ENCODE measurements at regions not wholly inside any gene's neighbourhood (a gene's known extent, or its start where the extent isn't known, plus 50 kb on each side); places are given as distances from the start of the nearest gene placed in this dataset.
A peak's percentile ranks its signal among the peaks of the same experiment; 100 is the strongest.

DNA sequence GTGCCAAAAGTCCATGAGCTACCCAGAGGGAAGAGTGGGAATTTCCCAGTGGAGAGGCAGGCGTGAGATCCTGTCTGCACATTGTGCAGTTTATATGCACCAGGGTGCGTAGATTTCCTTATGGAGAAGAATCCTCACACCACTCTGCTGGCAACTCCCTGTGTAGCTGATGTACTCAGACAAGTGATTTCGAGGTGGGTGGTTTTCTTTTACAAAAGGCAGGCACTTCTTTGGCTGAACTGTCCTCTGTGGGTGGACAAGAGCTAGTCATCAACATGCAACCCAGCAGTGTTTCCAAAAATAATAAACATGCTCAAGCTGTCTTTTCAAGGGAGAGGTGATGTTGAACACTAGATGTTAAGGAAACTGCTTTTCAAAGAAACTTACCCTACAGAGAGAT lies 121.7 kb upstream of the NXT1 start:
- DNase-seq: no peak

- no peak for DNase-seq
These were observed 122.6 kb upstream of the NXT1 start for GRCh38 chr20:23227976-23228375.

- no peak for DNase-seq
These were observed 123.3 kb upstream of the NXT1 start for GRCh38 chr20:23227274-23227673.

DNA sequence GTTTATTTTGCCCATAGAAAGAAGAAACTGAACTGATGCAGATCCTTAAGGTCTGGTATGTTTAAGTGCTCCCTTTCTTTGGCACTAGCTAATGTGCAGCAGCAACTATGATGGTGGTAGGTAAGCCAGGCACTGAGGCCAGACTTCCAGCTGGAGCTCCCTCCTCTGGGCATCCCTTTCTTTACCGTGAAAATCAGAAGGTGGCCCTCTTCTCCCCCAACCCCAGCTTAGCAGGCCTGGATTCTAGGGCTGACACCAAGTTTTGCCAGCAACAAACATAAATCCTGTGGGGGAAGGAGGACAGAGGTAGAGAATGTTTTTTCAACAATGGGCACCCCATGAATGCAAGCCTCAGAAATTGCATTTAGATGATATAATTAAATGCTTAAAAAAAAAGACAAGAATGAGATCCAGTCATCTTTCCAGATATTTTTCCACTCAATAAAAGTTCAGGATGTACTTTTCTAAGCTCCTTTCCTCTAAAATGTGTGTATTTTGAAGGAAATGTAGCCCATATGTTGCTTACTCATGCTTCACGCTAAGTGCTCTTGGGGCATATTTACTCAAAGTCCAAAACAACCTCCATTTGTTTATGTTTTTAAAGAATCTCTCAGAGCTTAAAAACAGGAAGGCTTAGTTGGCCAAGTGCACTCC lies 123.9 kb upstream of the NXT1 start:
- DNase-seq: no peak

DNA sequence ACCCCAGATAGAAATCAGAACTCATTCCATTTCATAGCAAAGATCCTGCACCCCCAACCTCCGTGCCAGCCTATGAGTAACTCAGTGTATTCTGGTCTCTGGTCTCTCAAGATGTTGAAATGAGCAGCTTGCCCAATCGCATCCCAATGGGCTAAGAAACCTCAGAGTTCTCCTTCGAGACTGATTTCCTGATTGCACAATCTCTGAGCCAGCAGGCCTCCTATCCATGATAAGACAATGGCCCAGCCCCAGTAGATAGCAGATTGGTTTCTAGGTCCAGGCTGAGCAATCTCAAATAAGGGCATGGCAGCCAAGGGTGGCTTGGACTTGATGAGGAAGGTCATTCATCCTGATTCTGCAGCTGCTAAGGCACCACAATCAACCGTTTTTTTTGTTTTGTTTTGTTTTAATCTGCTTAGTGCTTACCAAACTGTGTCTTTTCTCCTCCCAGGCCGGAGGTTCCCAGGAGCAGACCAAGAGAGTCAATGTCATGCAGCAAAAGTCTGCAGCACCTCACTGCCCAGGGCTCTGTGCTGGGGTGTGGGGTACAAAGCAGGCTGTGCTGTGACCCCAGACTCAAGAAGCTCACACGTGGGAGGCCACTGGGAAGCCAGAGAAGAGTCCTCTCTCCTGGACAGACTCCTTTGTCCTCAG lies 125.1 kb upstream of the NXT1 start:
- peak; percentile 7 for DNase-seq

- DNase-seq: no peak
These were observed 125.8 kb upstream of the NXT1 start for GRCh38 chr20:23224806-23225205.

DNA sequence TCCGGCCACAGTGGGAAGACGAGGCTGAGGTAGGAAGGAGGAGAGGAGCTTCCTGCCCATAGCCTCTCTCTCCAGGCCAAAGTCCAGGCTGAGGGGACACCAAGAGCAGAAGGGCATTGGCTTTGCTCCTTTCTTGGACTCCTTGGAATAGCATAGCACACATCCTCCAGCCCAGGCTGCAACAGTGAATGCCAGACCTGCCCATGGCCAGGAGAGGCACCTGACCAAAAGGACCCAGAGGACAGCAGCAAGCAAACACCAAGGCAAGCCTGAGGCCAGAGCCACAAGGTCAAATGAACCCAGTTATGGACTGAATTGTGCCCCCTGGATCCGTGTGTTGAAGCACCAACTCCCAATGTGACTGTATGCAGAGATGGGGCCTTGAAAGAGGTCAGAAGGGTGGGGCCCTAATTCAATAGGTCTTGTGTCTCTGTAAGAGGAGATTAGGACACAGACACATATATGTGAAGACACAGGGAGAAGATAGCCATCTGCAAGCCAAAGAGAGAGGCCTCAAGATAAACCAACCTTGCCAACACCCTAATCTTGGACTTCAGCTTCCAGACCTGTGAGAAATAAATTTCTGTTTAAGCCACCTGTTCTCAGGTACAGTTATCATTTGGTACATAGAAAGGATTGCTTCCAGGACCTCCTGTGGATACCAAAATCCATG lies 126.5 kb upstream of the NXT1 start:
- DNase-seq: no peak

DNA sequence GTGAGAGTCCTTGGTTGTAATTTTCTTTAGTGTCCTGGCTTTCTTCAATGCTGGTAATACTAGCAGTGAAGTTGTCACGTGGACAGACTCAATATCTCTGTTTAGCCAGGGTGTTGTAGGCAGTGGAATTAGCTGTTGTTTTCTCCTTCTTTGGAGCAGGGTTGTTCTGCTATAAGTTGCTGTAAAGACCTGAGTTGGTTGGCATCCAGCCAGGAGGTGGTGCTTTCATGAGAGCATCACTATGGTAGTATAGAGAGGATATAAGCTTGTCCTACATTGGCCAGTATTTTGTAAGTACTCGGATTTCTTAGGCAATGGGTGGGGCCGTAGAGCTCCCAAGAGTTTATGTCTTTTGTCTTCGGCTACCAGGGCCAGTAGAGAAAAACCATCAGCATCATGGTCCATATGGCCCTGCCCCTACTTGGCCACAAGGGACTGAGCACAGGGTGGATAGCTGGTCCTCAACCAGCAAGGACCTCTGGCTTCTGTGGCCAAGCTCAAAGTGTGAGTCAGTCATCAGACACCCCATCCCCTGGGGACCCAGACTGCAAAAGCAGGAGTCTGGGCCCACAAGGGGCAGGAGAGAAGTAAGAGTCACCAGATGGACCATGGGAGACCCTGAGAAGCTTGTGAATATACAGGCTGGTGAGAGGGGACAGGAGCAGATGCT lies 127.9 kb upstream of the NXT1 start:
- no peak for DNase-seq

DNA sequence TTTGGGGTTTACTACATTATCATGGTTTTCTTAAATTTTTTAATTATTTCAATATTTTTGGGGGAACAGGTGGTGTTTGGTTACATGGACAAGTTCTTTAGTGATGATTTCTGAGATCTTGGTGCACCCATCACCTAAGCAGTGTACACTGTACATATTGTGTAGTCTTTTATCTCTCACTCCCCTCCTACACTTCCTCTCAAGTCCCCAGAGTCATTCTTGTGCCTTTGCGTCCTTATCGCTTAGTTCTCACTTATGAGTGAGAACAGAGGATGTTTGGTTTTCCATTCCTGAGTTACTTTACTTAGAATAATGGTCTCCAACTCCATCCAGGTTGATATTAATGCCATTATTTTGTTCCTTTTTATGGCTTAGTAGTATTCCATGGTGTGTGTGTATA lies 130.9 kb upstream of the CD93 start:
- DNase-seq: no peak

DNA sequence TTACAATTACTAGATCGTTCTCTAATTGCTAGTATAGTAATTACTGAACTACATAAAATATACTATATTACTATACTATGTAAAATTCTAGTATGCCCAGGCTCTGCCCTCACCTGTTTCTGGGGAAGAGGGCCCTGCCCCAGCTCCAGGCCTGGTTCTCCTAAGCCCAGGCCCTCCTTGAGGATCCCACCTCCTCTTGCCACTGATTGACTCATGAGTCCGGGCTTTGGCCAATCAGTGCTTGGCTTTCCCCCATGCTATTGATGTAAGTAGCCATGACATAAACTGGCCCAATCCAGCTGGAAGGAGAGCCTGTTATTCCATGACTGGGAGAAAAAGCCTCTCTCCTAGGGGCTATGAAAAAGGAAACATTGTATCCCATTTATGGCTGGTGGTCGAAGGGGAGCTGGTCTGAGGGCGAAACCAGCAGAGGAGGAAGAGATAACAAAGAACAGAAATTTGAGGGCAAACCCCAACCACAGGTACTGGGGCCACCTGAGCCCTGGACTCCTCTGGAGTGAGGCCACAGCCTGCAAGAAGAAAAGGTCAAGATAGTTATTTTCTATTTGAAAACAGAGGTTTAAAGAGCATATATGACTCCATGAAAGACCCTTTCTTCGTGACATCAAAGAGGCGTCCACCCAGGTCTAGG lies 129.3 kb upstream of the CD93 start:
- DNase-seq: no peak

DNA sequence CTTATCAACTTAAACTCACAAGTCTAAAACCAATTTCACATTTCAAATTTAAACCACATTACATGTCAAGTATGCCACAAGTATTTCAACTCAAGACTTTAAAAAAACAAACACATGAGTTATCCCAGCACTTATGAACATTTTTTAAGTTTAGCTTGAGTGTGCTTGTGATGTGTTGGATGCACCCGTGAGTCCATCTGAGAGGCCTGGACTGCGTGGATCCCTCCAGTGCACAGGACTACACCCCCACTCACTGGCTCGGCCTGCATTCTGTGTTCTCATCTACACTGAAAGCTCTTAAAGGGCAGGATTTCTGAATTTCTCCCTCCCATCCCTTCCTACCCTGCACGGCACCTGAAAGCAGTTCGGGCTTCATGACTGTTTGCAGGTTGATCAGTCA lies 128.8 kb upstream of the CD93 start:
- DNase-seq: no peak

GRCh38 chr20:23212464-23212995 lies 126.4 kb upstream of the CD93 start:
- DNase-seq: no peak

- DNase-seq: no peak
These were observed 125.9 kb upstream of the CD93 start for GRCh38 chr20:23212011-23212410.

- DNase-seq: no peak
These were observed 125.0 kb upstream of the CD93 start for GRCh38 chr20:23211164-23211563.

DNA sequence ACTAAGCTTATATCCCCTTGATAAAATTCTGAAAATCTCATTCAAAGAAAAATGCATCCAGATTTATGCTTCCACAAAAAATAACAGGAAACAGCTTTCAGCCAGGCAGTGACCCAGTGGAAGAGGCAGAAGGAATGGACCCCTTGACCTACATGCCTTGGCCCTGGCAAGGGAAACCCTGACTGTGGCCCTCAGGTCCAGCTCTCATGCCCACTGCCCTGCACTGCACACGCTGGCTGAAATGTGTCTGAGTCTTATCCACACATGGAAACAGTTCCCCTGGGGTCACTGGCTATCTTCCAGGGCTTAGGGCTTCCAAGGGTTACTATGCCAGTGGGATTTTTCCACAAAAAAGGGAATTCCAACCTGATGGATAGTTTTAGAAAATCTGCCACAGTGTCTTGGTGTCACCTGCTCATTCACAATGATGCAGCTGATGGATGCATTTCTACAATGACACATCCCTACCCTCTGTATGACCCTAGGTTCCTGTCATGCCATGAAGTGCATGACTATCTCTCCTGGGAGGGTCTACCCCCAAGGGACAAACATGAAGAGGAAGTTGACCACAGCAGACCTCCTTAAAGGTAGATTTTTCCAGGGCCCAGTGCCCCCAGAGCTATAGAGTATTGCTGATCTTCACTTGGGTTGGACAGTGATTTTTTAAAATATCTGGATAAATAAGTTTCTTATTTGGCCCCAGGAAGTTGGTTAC lies 121.9 kb upstream of the CD93 start:
- no peak for DNase-seq

GRCh38 chr20:23206995-23207394 lies 120.9 kb upstream of the CD93 start:
- no peak for DNase-seq

DNA sequence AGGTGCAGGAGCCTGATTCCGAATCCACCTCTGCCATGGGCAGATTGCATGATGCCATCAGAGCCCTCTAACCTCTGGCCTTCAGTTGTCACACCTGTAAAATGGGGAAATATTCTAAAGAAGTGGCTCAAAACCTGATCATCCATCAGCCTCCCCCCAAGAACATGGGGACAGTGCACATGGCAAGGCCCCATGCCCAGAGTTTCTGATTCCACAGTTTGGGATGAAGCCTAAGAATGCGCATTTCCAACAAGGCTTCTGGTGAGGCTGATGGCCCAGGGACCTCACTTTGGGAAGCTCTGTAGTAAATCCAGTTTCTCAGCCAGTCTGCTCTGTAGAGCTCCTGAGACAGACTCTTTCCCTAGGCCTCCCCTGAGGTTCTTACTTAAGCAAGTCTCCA lies 119.9 kb upstream of the CD93 start:
- no peak for DNase-seq

- DNase-seq: no peak
These were observed 119.5 kb upstream of the CD93 start for GRCh38 chr20:23205611-23206041.

- no peak for DNase-seq
These were observed 119.1 kb upstream of the CD93 start for GRCh38 chr20:23205211-23205610.

- no peak for DNase-seq
These were observed 118.0 kb upstream of the CD93 start for GRCh38 chr20:23203951-23204730.

GRCh38 chr20:23203310-23203709 lies 117.2 kb upstream of the CD93 start:
- no peak for DNase-seq

GRCh38 chr20:23201658-23202057 lies 115.5 kb upstream of the CD93 start:
- DNase-seq: no peak
